ENCODE measurements at regions not wholly inside any gene's neighbourhood (a gene's known extent, or its start where the extent isn't known, plus 50 kb on each side); places are given as distances from the start of the nearest gene placed in this dataset.

DNA sequence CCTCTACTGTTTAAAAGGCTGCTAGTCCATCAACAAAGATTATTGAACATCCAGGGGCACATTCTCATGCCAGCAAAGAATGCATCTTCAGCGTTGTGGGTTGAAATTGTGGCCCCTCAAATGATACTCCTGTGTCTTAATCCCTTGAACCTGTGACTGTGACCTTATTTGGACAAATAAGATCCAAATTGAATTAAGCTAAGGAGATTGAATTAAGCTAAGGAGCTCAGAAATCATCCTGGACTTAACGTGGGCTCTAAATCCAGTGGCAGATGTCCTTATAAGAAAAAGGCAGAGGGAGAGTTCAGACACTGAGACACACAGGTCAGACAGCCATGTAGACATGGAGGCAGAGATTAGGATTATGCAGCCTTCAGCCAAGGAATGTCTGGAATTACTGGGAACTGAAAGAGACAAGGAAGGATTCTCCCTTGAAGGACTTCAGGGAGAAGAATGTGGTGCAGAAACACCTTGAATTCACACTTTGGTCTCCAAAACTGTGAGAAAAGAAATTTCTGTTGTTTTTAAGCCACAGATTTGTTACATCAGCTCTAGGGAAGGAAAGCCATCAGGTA is 57.3 kb upstream of the SLC24A5 start:
- no peak for DNase-seq (ENCODE audit: low read depth)
- no peak overlapping the region for H3K4me3 ChIP-seq (ENCODE audit: low read length)
- TF ChIP-seq, protein P1, sequence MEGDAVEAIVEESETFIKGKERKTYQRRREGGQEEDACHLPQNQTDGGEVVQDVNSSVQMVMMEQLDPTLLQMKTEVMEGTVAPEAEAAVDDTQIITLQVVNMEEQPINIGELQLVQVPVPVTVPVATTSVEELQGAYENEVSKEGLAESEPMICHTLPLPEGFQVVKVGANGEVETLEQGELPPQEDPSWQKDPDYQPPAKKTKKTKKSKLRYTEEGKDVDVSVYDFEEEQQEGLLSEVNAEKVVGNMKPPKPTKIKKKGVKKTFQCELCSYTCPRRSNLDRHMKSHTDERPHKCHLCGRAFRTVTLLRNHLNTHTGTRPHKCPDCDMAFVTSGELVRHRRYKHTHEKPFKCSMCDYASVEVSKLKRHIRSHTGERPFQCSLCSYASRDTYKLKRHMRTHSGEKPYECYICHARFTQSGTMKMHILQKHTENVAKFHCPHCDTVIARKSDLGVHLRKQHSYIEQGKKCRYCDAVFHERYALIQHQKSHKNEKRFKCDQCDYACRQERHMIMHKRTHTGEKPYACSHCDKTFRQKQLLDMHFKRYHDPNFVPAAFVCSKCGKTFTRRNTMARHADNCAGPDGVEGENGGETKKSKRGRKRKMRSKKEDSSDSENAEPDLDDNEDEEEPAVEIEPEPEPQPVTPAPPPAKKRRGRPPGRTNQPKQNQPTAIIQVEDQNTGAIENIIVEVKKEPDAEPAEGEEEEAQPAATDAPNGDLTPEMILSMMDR (conservative IDR thresholded peaks at IDR 0.05; ENCODE audit: low read depth, low read length): no peak

DNA sequence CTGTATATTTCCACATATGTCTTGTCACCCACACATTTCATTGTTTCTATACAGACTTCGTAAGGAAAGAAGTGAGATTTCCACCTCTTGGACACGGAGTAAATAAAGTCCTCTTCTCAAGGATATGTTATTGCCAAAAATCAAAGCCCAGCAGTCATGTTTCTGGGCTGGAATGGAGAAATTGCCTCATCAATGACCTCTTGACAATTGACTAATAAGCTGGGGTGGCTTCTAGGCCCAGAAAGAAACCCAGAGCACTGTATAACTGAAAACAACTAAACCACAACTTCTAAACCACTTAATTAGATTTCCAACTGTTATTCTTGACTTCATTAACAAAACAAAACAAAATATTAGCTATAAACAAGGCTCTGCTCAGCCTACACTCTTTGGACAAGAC is 56.4 kb upstream of the SLC24A5 start:
- TF ChIP-seq, protein P1 (conservative IDR thresholded peaks at IDR 0.05; ENCODE audit: low read depth, low read length): no peak
- H3K4me3 ChIP-seq (ENCODE audit: low read length): no peak overlapping the region
- DNase-seq (ENCODE audit: low read depth): no peak

DNA sequence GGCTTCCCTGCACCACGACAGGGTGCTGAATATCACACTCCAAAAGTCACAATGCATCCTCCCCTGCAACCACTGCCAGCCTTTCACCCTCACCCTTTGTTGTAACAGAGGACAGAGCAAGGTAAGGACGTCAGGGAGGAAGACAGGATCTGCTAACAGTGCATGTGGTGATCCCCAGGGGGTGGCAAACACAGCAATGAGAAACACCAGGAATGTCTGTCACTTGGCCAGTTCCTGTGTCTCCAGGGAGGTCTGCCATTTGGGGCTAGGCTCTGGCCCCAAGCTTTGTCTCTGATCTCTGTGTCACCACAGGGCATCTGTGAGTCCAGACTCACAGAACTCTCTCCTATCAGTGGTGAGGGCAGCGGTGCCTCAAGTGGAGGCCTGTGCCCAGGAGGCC is 54.3 kb upstream of the SLC24A5 start:
- TF ChIP-seq, protein P1 (conservative IDR thresholded peaks at IDR 0.05; ENCODE audit: low read depth, low read length): no peak
- no peak for DNase-seq (ENCODE audit: low read depth)
- no peak overlapping the region for H3K4me3 ChIP-seq (ENCODE audit: low read length)
